ENCODE measurements at regions not wholly inside any gene's neighbourhood (a gene's known extent, or its start where the extent isn't known, plus 50 kb on each side); places are given as distances from the start of the nearest gene placed in this dataset.

- TF ChIP-seq POLR2A (IDR thresholded peaks at IDR 0.05), result no peak
- TF ChIP-seq, protein P1, sequence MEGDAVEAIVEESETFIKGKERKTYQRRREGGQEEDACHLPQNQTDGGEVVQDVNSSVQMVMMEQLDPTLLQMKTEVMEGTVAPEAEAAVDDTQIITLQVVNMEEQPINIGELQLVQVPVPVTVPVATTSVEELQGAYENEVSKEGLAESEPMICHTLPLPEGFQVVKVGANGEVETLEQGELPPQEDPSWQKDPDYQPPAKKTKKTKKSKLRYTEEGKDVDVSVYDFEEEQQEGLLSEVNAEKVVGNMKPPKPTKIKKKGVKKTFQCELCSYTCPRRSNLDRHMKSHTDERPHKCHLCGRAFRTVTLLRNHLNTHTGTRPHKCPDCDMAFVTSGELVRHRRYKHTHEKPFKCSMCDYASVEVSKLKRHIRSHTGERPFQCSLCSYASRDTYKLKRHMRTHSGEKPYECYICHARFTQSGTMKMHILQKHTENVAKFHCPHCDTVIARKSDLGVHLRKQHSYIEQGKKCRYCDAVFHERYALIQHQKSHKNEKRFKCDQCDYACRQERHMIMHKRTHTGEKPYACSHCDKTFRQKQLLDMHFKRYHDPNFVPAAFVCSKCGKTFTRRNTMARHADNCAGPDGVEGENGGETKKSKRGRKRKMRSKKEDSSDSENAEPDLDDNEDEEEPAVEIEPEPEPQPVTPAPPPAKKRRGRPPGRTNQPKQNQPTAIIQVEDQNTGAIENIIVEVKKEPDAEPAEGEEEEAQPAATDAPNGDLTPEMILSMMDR (IDR thresholded peaks at IDR 0.05), result no peak
Measured at GRCh38 chr6:22124756-22125155, 172.1 kb downstream of the PRL start.
